ENCODE measurements at regions not wholly inside any gene's neighbourhood (a gene's known extent, or its start where the extent isn't known, plus 50 kb on each side); places are given as distances from the start of the nearest gene placed in this dataset.
"Not testable (repeated sequence)": the region's sequence is repeated elsewhere in the genome, so short reads cannot be mapped to it uniquely, and the experiment has no call there.

GRCh38 chr9:73445384-73445783, 293.7 kb downstream of the ANXA1 start:
- DNase-seq (ENCODE audit: low read depth in 4 of 4, low spot score in 2 of 4), result not testable (repeated sequence)

DNA sequence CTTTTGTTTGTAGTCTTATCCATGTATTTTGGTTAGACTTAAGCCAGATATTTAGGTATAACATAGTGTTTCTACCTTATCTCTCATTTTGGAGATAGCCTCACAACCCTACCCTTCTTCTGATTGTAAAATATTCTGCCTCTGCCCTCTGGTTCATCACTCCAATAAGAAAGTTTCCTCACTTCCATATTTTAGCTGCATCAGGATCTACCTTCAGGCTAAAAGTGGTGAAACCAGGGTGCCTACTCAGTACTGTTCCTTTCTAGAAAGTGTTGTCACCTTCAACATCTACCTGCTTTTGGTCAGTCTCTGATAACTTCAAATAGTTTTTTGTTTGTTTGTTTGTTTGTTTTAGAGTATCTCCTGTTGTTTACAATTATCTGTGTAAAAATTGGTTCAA, 294.6 kb downstream of the ANXA1 start:
- DNase-seq (ENCODE audit: low read depth in 4 of 4, low spot score in 2 of 4), result no peak

- no peak for DNase-seq (ENCODE audit: low read depth in 4 of 4, low spot score in 2 of 4)
Observed at GRCh38 chr9:73451003-73451402, 299.3 kb downstream of the ANXA1 start.

- DNase-seq (ENCODE audit: low read depth in 4 of 4, low spot score in 2 of 4), result no peak
Observed at GRCh38 chr9:73459817-73460216, 308.2 kb downstream of the ANXA1 start.

DNA sequence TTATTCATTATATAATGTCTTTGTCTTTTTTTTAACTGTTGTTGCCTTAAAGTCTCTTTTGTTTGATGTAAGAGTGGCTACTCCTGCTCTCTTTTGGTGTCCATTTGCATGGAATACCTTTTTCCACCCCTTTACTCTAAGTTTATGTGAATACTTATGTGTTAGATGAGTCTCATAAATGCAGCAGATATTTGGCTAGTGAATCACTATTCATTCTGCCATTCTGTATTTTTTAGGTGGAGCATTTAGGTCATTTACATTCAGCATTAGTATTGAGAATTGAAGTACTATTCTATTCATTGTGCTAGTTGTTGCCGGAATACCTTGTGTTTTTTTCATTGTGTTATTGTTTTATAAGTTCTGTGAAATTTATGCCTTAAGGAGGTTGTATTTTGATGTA, 317.1 kb downstream of the ANXA1 start:
- no peak for DNase-seq (ENCODE audit: low read depth in 4 of 4, low spot score in 2 of 4)

DNA sequence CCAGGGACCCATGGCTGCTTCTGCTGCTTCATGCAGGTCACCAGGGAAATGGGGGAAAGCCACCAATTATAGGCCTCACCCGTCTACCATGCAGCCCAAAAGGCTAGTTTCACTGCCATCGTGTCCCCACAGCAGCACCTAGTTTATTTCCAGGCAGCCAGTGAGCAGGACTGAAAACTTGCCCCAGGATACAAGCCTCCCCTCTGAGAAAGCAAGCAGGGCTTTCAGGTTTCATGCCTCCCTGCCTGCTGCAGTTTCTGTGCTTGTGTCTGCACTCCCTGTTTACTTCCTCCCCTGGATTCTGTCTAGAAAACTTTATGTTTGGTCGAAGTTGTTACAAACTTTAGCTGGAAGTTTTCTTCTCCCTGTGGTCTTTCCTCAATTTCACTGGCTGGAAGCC, 319.1 kb downstream of the ANXA1 start:
- no peak for DNase-seq (ENCODE audit: low read depth in 4 of 4, low spot score in 2 of 4)

DNA sequence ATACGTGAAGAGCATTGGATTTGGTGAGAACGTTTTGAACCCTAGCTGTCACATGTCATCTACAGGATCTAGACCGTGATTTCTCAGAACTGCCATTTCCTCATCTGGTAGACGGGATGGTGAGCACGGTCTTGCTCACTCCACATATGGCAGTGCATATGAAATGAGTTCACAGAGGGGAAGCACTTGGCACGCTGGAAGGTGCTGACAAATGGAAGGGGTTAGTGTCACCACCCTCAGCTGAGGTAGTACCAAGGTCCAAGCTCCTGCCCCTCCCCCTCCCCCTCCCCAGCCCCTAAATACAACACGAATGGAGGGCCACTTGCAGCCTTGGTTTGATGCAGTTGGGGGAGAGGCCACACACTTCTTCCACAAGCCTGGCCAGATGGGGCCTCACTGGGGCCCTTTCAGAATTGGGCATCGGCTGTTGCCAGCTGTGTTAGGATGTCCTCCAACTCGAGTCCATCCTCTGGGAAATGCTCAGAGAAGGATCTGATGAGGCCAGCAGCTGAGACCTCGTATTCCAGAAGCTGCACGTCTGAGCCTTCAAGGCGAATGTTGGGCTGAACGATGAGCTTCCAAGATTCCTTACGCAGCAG, 322.4 kb downstream of the ANXA1 start:
- no peak for DNase-seq (ENCODE audit: low read depth in 4 of 4, low spot score in 2 of 4)

DNA sequence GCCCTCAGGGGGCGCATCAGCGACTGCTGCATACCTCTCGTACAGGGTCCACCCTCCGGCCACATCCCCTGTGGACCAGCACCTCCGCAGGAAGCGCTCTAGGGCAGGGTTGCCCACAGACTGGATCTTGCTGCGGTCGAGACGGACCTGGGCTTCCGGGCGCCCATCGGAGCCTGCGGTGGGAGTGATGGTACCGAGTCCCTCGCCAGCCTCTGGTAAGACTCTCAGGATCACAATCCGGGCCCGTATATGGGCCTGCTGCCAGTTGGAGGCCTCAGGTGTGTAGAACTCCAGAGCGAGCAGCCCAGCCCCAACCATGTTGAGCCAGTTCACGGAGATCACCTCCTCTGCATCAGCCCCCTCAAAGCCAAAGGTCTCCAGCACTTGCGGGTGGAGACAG, 323.0 kb downstream of the ANXA1 start:
- no peak for DNase-seq (ENCODE audit: low read depth in 4 of 4, low spot score in 2 of 4)

GRCh38 chr9:73494894-73495293, 343.2 kb downstream of the ANXA1 start:
- no peak for DNase-seq (ENCODE audit: low read depth in 4 of 4, low spot score in 2 of 4)

- DNase-seq (ENCODE audit: low read depth in 4 of 4, low spot score in 2 of 4), result no peak
Observed at GRCh38 chr9:73497796-73498195, 346.1 kb downstream of the ANXA1 start.

DNA sequence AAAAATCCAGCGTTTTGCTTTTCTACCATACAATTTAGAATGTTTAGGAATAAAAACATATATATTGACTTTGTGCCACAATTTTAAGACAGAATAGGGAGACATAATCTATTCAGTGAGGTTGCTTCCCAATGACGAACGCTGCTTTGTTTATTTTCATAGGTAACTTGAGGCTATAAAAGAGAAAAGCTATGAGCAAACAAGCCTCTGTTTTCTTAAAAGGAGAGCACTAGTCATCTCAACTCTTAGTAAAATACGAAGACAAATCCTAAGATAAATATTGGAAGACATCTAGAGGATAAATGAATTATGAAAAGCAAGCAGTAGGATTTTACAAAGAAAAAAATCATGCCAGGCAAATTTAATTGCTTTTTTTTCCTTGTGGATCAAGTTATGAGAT, 363.6 kb downstream of the ANXA1 start:
- no peak for DNase-seq (ENCODE audit: low read depth in 4 of 4, low spot score in 2 of 4)

- DNase-seq (ENCODE audit: low read depth in 4 of 4, low spot score in 2 of 4), result no peak
Observed at GRCh38 chr9:73523391-73523790, 371.7 kb downstream of the ANXA1 start.

DNA sequence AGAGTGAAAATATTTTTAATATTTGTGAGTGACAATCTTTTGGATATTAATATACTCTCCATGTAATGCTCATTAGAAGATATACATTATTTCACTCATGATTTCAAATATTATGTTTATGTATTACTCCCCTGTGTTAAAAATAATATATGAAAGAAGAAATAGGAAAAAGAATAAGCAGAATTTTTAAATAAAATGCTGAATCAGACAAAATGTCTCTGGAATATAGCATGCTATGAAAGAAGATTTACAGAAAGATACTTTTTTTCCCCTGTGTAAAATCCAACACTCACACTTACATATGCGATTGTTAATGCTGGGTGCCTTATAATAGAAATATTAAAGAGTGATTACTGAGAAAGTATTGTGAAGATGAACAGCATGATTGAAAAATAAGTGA, 373.7 kb downstream of the ANXA1 start:
- no peak for DNase-seq (ENCODE audit: low read depth in 4 of 4, low spot score in 2 of 4)

DNA sequence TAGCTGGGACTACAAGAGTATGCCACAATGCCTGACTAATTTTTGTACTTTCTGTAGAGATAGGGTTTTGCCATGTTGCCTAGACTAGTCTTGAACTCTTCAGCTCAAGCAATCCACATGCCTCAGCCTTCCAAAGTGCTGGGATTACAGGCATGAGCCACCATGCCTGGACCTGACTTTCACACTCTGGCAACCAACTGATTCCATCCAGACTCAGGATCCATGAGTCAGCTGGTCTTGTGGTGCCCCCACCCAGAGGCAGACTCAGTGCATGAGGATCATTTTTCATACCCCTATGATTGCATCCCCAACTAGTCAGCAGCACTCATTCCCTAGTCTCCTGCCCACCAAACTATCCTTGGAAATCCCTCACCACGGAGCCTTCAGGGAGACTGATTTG, 375.9 kb downstream of the ANXA1 start:
- no peak for DNase-seq (ENCODE audit: low read depth in 4 of 4, low spot score in 2 of 4)

DNA sequence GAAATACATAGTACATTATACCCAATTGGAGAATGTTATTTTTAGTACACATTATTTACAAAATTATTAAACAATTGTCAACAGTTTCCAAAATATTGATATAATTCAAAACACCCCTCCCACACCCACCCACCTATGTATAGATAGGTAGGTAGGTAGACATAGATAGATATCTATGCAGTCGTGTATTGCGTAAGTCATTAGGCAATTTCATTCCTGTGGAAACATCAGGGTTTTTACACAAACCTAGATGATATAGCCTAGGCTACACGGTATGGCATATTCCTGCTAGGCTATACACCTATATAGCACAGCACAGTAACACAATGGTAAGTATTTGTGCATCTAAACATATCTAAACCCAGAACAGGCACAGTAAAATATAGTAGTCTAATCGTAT, 377.3 kb downstream of the ANXA1 start:
- no peak for DNase-seq (ENCODE audit: low read depth in 4 of 4, low spot score in 2 of 4)

GRCh38 chr9:73529666-73530065, 378.0 kb downstream of the ANXA1 start:
- no peak for DNase-seq (ENCODE audit: low read depth in 4 of 4, low spot score in 2 of 4)

DNA sequence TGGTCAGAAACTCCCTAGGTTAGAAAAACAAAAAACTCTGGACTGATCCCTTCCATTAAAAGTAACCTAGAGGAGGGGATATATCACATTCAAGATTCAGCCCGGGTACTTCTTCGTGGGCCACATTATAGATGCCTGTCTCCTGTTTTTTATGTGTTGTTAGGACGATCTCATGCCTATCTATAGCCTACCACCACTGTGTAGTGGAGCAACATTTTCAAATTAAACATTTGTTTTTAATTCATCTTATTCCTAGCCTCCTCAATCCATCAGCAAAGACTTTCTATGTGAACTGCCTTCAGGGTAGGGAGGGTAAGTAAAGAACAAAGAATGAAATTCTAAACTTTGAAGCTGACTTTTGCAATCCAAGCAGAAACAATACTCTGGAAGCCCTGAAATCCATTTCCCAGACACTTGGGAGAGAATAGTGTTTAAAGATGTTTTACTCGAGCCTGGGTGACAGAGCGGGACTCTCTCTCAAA, 379.4 kb downstream of the ANXA1 start:
- no peak for DNase-seq (ENCODE audit: low read depth in 4 of 4, low spot score in 2 of 4)

- no peak for DNase-seq (ENCODE audit: low read depth in 4 of 4, low spot score in 2 of 4)
Observed at GRCh38 chr9:73531658-73532057, 380.0 kb downstream of the ANXA1 start.

DNA sequence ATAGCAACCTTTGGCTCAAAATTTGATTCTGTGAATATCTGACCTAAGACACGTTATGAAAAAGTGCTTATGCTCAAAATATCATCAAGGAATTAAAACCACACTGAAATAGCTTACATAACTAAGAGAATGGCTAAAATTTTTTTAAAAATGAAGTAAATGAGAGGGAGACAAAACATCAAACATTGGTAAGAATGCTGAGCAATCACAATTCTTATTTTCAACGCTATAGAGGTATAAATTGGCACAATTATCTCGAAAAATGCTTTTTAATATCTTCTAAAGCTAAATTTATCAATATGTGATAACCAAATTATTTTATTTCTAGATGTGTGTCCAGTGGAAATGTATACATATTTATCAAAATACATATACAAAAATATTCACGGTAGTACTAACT, 381.3 kb downstream of the ANXA1 start:
- no peak for DNase-seq (ENCODE audit: low read depth in 4 of 4, low spot score in 2 of 4)

- no peak for DNase-seq (ENCODE audit: low read depth in 4 of 4, low spot score in 2 of 4)
Observed at GRCh38 chr9:73536403-73536802, 384.7 kb downstream of the ANXA1 start.

GRCh38 chr9:73537561-73537960, 385.9 kb downstream of the ANXA1 start:
- no peak for DNase-seq (ENCODE audit: low read depth in 4 of 4, low spot score in 2 of 4)

GRCh38 chr9:73539881-73540390, 388.3 kb downstream of the ANXA1 start:
- DNase-seq (ENCODE audit: low read depth in 4 of 4, low spot score in 2 of 4), result no peak

DNA sequence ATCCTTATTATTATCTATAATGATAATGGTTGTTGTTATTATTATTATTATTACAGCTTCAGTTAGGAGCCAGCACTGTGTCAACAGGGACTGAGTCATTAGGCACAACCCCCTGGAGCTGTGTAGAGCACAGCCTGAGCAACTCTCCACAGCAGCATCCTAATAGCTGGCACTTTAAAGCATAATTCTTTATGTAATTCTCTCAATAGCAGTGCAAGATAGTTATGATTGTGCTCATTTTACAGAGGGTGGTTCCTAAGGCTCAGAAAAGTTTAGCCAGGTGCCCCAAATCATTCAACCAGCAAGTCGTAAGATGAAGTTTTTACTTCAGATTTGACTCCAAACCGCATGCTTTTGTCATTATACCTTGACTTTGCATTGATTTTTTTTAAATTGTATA, 390.3 kb downstream of the ANXA1 start:
- no peak for DNase-seq (ENCODE audit: low read depth in 4 of 4, low spot score in 2 of 4)
